Stimulated activated CD8-positive, alpha-beta memory T cell treated with anti-CD3 and anti-CD28 coated beads, Interleukin-15, amount 100 ng/mL, for 24 hours (primary cell): ENCODE measurements at regions not wholly inside any gene's neighbourhood (a gene's known extent, or its start where the extent isn't known, plus 50 kb on each side); places are given as distances from the start of the nearest gene placed in this dataset.

ENCODE experiments used
- DNase-seq: peaks from one replicate; pipeline ENCODE4 v3.0.0-alpha.2; 2020; ENCODE audit warnings: low read depth

GRCh38 chr9:93900971-93901861 lies 53.9 kb downstream of the BARX1 start:
- DNase-seq = no peak

GRCh38 chr9:93900436-93900819 lies 54.7 kb downstream of the BARX1 start:
- no peak for DNase-seq

GRCh38 chr9:93899609-93900435 lies 55.3 kb downstream of the BARX1 start:
- no peak for DNase-seq

GRCh38 chr9:93898502-93899426 lies 56.4 kb downstream of the BARX1 start:
- no peak for DNase-seq

- no peak for DNase-seq
These were observed 57.1 kb downstream of the BARX1 start for GRCh38 chr9:93898026-93898425.

- no peak for DNase-seq
These were observed 57.8 kb downstream of the BARX1 start for GRCh38 chr9:93897075-93897970.

- DNase-seq = no peak
These were observed 58.6 kb downstream of the BARX1 start for GRCh38 chr9:93896496-93897033.

GRCh38 chr9:93896093-93896492 lies 59.1 kb downstream of the BARX1 start:
- no peak for DNase-seq

- no peak for DNase-seq
These were observed 59.6 kb downstream of the BARX1 start for GRCh38 chr9:93895535-93895934.

- no peak for DNase-seq
These were observed 60.5 kb downstream of the BARX1 start for GRCh38 chr9:93894691-93895079.

GRCh38 chr9:93893899-93894690 lies 61.1 kb downstream of the BARX1 start:
- DNase-seq = no peak

- DNase-seq = no peak
These were observed 62.0 kb downstream of the BARX1 start for GRCh38 chr9:93893194-93893593.

- no peak for DNase-seq
These were observed 62.4 kb downstream of the BARX1 start for GRCh38 chr9:93892748-93893147.

GRCh38 chr9:93891549-93892310 lies 63.4 kb downstream of the BARX1 start:
- no peak for DNase-seq

GRCh38 chr9:93891050-93891449 lies 64.1 kb downstream of the BARX1 start:
- no peak for DNase-seq

- DNase-seq = no peak
These were observed 64.7 kb downstream of the BARX1 start for GRCh38 chr9:93890436-93890935.

GRCh38 chr9:93886911-93887310 lies 68.2 kb downstream of the BARX1 start:
- DNase-seq = no peak

GRCh38 chr9:93884808-93885207 lies 70.3 kb downstream of the BARX1 start:
- no peak for DNase-seq
